A549 (cell line): ENCODE measurements at regions not wholly inside any gene's neighbourhood (a gene's known extent, or its start where the extent isn't known, plus 50 kb on each side); places are given as distances from the start of the nearest gene placed in this dataset.

Experiments
- CBX8 ChIP-seq: fragments of 200-600 bp; sonication (generic); IDR thresholded peaks from 2 replicates; pipeline ENCODE4 v1.6.1; 2016
- CHD2 ChIP-seq: fragments of 150-350 bp; IDR thresholded peaks from 2 replicates; pipeline ENCODE4 v1.6.1; 2014; ENCODE audit warnings: low read length; ENCODE audit not compliant: partially characterized antibody
- CTCF ChIP-seq: fragments of >200 bp; sonication (Bioruptor Twin); formaldehyde crosslinking; IDR thresholded peaks from 3 replicates; pipeline ENCODE4 v1.5.1; 2016
- ESRRA ChIP-seq: fragments of 150-350 bp; IDR thresholded peaks from 2 replicates; pipeline ENCODE4 v1.6.1; 2014; ENCODE audit warnings: mild to moderate bottlenecking, low read length, borderline replicate concordance
- HDAC2 ChIP-seq: fragments of 200-600 bp; sonication (generic); IDR thresholded peaks from 2 replicates; pipeline ENCODE4 v1.6.1; 2016
- HES2 ChIP-seq: fragments of >200 bp; sonication (Bioruptor Twin); formaldehyde crosslinking; IDR thresholded peaks from 2 replicates; pipeline ENCODE4 v1.6.1; 2016
- HOXB5 ChIP-seq: fragments of 250-450 bp; sonication (Bioruptor Pico); IDR thresholded peaks from 2 replicates; pipeline ENCODE4 v1.5.0; 2020; ENCODE audit warnings: mild to moderate bottlenecking, moderate library complexity
- JUN ChIP-seq, 2 experiments: fragments of >200 bp; sonication (Bioruptor Twin); formaldehyde crosslinking; IDR thresholded peaks; 2 replicates in 1 of 2; 3 replicates in 1 of 2; pipeline ENCODE4 v1.6.1; 2016 to 2017
- KDM1A ChIP-seq: fragments of 200-600 bp; sonication (generic); IDR thresholded peaks from 2 replicates; pipeline ENCODE4 v1.6.1; 2016; ENCODE audit warnings: low read depth, mild to moderate bottlenecking
- KDM5A ChIP-seq: fragments of 200-600 bp; sonication (generic); IDR thresholded peaks from 2 replicates; pipeline ENCODE4 v1.6.1; 2016; ENCODE audit warnings: antibody characterized with exemption, mild to moderate bottlenecking
- POLR2AphosphoS2 ChIP-seq: conservative IDR thresholded peaks from 2 replicates; pipeline ENCODE4 v1.6.1; 2012; ENCODE audit warnings: low read length, improper control_type of control experiment, inconsistent platforms
- REST ChIP-seq: fragments of 200-600 bp; sonication (generic); IDR thresholded peaks from 2 replicates; pipeline ENCODE4 v1.6.1; 2016; ENCODE audit warnings: antibody characterized with exemption, mild to moderate bottlenecking, moderate library complexity
- RFX5 ChIP-seq: fragments of 450-650 bp; IDR thresholded peaks from 2 replicates; pipeline ENCODE4 v1.7.1; 2014; ENCODE audit warnings: antibody characterized with exemption, mild to moderate bottlenecking, moderate library complexity
- USF2 ChIP-seq: fragments of 450-650 bp; IDR thresholded peaks from 2 replicates; pipeline ENCODE4 v1.6.1; 2014; ENCODE audit warnings: antibody characterized with exemption

GRCh38 chr5:25974451-25974850 is 1063.9 kb downstream of the CDH9 start:
- no peak for TF ChIP-seq RFX5
- TF ChIP-seq USF2, result no peak
- no peak for TF ChIP-seq CTCF
- TF ChIP-seq POLR2AphosphoS2, result no peak
- TF ChIP-seq HOXB5, result no peak
- no peak for TF ChIP-seq REST
- no peak for TF ChIP-seq CBX8
- TF ChIP-seq HES2, result no peak
- TF ChIP-seq JUN (IDR thresholded peaks at IDR 0.05), result no peak
- no peak for TF ChIP-seq KDM5A
- no peak for TF ChIP-seq KDM1A
- no peak for TF ChIP-seq HDAC2
- no peak for TF ChIP-seq CHD2
- TF ChIP-seq ESRRA, result no peak
